DOHH2 (cell line): ENCODE measurements at regions not wholly inside any gene's neighbourhood (a gene's known extent, or its start where the extent isn't known, plus 50 kb on each side); places are given as distances from the start of the nearest gene placed in this dataset.

Source experiments
- CTCF ChIP-seq: fragments of 200-600 bp; sonication (generic); IDR thresholded peaks from one replicate; pipeline ENCODE4 v1.5.1; 2014; ENCODE audit warnings: antibody characterized with exemption, mild to moderate bottlenecking, low read depth, low read length; ENCODE audit not compliant: poor library complexity, severe bottlenecking
- EZH2phosphoT487 ChIP-seq: fragments of 200-600 bp; sonication (generic); IDR thresholded peaks from 2 replicates; pipeline ENCODE4 v1.6.1; 2017; ENCODE audit warnings: borderline replicate concordance, mild to moderate bottlenecking, antibody characterized with exemption, low read length, moderate library complexity, mixed read lengths

- TF ChIP-seq CTCF (no peak), EZH2phosphoT487 (no peak)
Measured at GRCh38 chr12:107560165-107560898, 125.3 kb upstream of the PWP1 start.
